ENCODE measurements at regions not wholly inside any gene's neighbourhood (a gene's known extent, or its start where the extent isn't known, plus 50 kb on each side); places are given as distances from the start of the nearest gene placed in this dataset.

GRCh38 chrX:69024931-69025330, 140.3 kb downstream of the PJA1 start:
- peak; percentile 10 to 63 for DNase-seq

DNA sequence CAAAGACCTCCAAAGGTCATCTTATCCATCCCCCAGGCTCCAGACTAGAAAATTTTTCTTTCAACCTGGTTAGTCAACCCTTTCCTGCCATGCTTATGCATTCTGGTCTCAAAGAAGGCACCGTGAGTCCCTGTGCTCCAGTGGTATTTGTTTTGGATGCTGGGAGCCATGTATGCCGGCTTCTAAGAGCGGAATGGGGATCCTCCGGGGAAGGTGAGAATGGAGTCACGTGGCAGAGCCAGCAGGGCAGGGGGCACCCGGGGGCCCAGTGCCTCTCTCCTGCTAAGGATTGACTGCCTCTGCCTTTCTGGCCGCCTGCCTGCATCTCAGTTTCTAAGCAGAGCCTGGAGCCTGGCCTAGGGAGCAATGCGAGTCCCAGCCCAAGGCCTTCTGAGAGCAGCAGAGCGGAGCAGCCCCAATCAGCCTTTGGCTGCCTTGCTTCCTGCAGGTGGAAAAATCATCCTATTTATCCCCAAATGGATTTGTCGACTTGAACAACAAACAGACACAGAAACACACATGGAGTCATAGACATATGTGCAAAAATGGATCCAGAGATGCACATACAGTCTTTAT, 141.0 kb downstream of the PJA1 start:
- peak; percentile 32 to 75 for DNase-seq

GRCh38 chrX:69022430-69022829, 142.8 kb downstream of the PJA1 start:
- DNase-seq, result no peak

- DNase-seq, result no peak
These were observed 143.9 kb downstream of the PJA1 start for GRCh38 chrX:69021141-69021960.

GRCh38 chrX:69020316-69020715, 144.9 kb downstream of the PJA1 start:
- DNase-seq, result no peak

- no peak for DNase-seq
These were observed 146.0 kb downstream of the PJA1 start for GRCh38 chrX:69019073-69019890.

DNA sequence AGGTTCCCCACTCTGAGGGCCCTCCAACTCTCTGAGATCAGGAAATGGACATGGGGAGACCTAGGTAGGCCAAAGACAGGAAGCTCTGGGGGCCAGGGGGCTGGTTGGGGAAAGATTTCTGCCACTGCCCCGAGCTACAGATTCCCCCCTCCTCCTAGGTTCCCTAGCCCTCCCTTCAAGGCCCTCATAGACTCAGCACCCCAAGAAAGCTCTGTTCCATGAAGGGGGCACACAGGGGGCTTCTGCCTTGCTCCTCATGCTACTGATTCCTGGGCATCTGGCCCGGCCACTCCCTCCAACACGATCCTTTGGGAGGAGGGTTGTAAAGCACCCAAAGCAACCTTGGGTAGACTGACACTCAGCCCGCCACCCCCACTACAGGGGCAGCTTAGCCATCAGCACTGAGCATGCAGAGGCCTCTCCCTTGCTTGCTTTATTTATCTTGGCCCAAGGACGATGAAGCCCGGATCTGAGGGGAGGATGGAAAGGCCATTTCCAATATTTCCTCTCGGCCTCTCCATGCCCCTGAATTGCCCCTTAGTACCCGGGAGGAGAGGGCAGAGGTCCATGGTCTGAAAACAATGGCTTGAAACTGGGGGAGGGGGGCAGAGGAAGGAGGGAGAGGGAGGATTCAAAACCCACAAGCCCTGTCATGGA, 146.7 kb downstream of the PJA1 start:
- no peak for DNase-seq

DNA sequence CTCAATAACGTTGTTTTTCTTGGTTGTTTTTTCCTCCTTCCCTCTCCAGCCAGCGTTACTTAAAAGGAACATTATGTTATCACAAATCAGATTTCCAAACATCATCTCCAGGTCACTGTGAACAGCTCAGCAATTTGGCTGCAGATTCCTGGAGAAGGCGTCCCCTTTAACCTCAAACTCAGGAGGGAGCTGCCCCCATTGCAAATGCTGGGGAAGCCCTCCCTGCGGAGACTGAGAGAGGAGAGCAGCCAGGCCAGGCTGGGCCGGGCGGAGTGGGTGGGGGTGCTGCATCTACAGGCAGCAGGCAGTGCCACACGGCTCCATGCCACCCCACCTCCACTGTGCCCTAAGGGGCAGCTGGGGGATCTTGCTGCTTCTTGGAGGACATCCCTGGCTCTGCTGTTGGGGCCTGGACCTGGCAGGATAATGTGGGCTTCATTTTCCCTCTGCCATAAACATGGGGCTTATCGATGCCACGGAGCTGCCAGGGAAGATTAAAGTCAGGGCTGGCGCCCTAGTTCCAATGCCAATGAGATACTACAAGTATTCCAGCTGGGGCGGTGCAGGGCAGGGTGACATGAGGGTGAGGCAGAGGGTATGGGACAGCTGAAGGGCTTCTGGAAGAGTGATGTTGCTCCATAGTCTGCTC, 148.8 kb downstream of the PJA1 start:
- no peak for DNase-seq

DNA sequence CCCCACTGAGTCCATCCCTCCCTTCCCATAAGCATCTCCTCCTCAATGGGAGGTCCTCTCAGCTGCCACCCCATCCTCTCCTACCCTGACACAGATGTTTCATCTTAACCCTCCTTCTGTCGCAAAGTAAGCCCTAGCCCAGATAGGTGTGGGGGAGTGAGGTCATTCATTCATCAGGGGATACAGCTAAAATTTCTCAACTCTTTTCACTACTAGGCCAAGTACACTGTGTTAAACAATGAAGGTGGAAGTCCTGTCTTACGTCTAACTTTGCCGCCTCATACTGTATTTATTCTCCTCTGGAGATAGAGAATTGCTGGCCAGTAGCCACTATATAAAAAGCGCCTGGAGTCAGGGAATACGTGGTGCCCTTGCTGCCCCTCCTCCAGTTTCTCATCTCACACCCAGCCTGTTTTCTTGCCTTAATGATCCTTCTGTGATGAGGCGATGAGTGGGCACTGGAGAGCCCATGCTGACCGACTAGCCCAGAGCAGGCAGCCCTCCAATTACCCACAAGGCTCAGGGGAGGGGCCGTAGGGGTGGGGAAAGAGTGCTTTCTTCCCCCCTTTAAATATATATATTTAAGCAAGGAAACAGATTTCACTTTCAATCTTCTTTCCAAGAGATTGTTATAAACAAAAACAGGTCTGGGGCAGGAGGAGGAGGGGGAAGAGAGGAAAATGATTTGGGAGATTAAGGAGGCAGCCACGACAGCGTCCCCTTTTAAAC, 149.5 kb downstream of the PJA1 start:
- no peak for DNase-seq

GRCh38 chrX:69015156-69015555, 150.1 kb downstream of the PJA1 start:
- peak in 1 of 2 experiments; percentile 48 for DNase-seq

- DNase-seq, result no peak
These were observed 151.1 kb downstream of the PJA1 start for GRCh38 chrX:69014200-69014599.

GRCh38 chrX:69010339-69010738, 154.9 kb downstream of the PJA1 start:
- DNase-seq, result no peak

GRCh38 chrX:69000877-69001276, 164.4 kb downstream of the PJA1 start:
- DNase-seq, result no peak

DNA sequence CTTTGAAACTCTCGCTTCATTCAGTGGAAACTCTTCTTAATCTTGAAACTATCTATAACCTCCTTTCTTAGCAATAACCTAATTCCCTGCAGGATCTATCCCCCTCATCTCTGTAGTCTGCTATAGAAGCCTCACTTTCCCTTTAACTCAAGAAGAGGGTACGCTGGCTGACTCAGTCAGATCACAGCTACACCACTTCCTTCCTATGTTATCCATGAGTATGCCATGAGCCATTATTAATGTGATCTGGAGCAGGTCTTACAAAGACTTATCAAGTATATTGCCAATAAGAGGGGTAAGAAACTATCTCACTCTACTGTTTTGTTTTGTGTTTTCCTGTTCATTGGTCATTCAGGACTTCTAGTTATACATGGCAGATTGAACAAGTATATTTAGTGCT, 165.3 kb downstream of the PJA1 start:
- DNase-seq, result no peak

GRCh38 chrX:68999356-68999755, 165.9 kb downstream of the PJA1 start:
- DNase-seq, result no peak

- no peak for DNase-seq
These were observed 166.5 kb downstream of the PJA1 start for GRCh38 chrX:68998716-68999115.

GRCh38 chrX:68997911-68998310, 167.3 kb downstream of the PJA1 start:
- peak in 1 of 2 experiments; percentile 59 for DNase-seq

DNA sequence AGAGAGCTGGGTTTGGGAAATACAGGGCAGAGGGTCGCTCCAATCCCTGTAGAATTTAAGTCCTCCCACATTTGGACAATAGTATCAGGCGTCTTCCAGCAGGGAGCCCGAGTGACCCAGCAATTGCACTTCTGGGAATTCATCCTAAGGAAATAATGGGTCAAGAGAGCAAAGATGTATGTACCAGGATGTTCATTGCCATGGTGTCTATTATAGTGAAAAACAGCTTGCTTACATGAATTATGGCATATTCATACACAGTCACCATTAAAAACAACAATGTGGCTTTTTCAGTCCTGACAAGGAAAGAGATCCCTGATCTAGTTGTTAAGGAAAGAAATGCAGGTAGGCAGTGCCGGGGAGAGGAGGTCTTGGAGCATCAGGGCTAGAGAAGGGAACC, 167.7 kb downstream of the PJA1 start:
- DNase-seq, result no peak

DNA sequence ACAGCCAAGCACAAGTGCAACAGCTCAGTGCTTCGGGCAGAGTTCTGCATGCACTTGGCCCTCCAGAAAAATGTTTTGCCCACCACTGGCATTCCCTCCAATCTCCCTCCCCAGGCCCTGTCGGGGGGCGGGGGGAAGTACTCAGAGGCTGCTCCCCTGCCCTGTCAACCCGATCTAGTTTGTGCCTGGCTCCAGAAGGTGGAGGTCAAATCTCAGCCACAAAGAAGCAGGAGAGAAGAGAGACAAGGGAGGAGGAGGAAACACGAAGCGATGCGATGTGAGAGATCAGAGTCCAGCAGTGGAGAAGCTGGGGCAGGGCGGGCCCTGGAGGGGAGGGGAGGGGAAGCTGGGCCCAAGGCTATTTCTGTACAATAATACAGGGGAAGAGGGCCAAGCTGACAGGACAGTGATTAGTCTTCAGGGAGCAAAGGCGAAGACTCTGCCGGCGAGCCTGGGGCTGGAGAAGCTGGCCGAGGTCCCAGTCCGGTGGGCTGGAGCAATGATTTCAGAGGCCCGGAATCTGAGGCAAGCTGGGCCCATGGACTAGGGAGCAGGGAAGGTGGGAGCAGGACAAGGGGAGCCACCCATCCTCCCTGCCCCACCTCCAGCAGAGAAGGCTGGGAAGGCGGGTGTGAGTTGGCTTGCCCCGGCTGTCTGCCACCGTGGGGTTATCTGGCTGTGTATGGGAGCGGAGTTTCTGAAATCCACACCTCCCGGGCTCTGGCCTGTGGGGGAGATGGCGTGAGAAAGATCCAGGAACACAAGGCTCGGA, 167.1 kb downstream of the EFNB1 start:
- DNase-seq, result no peak

DNA sequence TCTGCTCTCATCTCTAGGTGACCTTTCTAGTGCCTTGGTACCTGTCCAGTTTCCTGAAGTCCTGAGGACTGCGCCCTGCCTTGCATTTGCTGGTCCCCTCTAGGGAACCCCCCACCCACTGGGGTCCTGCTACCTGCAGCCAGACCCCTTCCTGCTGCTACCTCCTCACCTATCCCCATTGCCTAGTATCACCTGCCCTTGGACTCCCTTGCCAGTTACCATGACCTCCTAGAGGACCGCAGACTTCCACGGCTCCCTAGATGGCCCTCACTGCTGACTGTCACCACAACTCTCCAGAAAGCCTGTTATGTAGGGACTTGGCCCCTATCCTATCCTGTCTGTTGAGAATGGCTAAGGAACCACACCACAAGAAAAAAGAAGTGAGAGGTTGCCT, 166.6 kb downstream of the EFNB1 start:
- no peak for DNase-seq

DNA sequence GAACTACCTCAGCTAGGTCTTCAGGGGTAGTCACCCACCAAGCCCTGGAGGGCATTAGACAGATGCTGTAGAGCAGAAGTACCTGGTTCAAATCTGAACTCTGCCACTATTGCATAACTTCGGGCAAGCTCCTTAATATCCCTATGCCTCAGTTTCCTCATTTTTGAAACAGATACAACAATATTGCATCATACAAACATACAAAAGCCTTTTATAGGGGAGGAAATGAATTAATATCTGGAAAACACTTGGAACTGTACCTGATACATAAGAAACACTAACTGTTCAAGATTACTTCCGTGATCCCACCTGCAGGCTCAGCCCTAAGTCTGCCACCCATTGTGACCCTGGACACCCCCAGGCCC, 166.1 kb downstream of the EFNB1 start:
- DNase-seq, result no peak
